Vagina (tissue), 2 donors: ENCODE measurements at regions not wholly inside any gene's neighbourhood (a gene's known extent, or its start where the extent isn't known, plus 50 kb on each side); places are given as distances from the start of the nearest gene placed in this dataset.

ENCODE experiments used
- DNase-seq, 2 donors: peaks; one replicate each; pipeline ENCODE4 v3.0.0-alpha.2; 2017; ENCODE audit errors: extremely low spot score in 2 of 2
- H3K27ac ChIP-seq: fragments of 200-600 bp; sonication (generic); one replicate; pipeline ENCODE4 v1.5.1; 2019
- H3K27me3 ChIP-seq: fragments of 200-600 bp; sonication (generic); one replicate; pipeline ENCODE4 v1.5.1; 2019
- H3K36me3 ChIP-seq, 2 donors: fragments of 200-600 bp; sonication (generic); one replicate each; pipeline ENCODE4 v1.5.1; 2017 to 2019
- H3K4me1 ChIP-seq: fragments of 200-600 bp; sonication (generic); one replicate; pipeline ENCODE4 v1.5.1; 2019
- H3K4me3 ChIP-seq, 2 donors: fragments of 200-600 bp; sonication (generic); 1 replicate in 1 of 2; 2 replicates in 1 of 2; pipeline ENCODE4 v1.5.1; 2016 to 2019
- H3K9me3 ChIP-seq: fragments of 200-600 bp; sonication (generic); one replicate; pipeline ENCODE4 v1.5.1; 2019
- CTCF ChIP-seq, 3 experiments: fragments of 450-650 bp in 2 of 3; fragments of 200-600 bp in 1 of 3; sonication (generic) in 1 of 3; IDR thresholded peaks; one replicate each; pipeline ENCODE4 v1.5.1; 2017 to 2019; ENCODE audit warnings: antibody characterized with exemption in 3 of 3, mild to moderate bottlenecking in 2 of 3, moderate library complexity in 2 of 3
- POLR2A ChIP-seq, 2 donors: fragments of 450-650 bp; IDR thresholded peaks; one replicate each; pipeline ENCODE4 v1.6.1; 2017; ENCODE audit warnings: antibody characterized with exemption in 2 of 2, mild to moderate bottlenecking in 2 of 2, moderate library complexity in 2 of 2
- POLR2AphosphoS5 ChIP-seq, 2 donors: sonication (generic); formaldehyde crosslinking; IDR thresholded peaks; one replicate each; pipeline ENCODE4 v1.9.0; 2017; ENCODE audit warnings: antibody characterized with exemption in 2 of 2, mild to moderate bottlenecking in 2 of 2, low read depth in 1 of 2; ENCODE audit not compliant: insufficient read depth in 1 of 2
- intact Hi-C: fragments of 100-400 bp; cut with DNase I; formaldehyde crosslinking; loops from one replicate; pipeline ENCODE4 v1.15.1; 2023

- Histone ChIP-seq H3K4me3 (no peak overlapping the region), H3K4me1 (peaks cover 19% of the 10 kb centered on the region), H3K9me3 (no peaks in the 10 kb centered on the region), H3K27ac (no peak overlapping the region), H3K27me3 (no peaks in the 10 kb centered on the region), H3K36me3 (no peaks in the 10 kb centered on the region)
- no peak for TF ChIP-seq POLR2A (IDR thresholded peaks at IDR 0.05)
- TF ChIP-seq CTCF (IDR thresholded peaks at IDR 0.05), result no peak
- TF ChIP-seq POLR2AphosphoS5 (IDR thresholded peaks at IDR 0.05; ENCODE audit: insufficient read depth in 1 of 2, low read depth in 1 of 2), result no peak
- DNase-seq, result no peak
- intact Hi-C loops, result no loop called here
Measured at GRCh38 chr12:89230376-89231315, 121.7 kb downstream of the DUSP6 start.

- Histone ChIP-seq H3K27me3 (no peaks in the 10 kb centered on the region), H3K4me1 (peaks cover 21% of the 10 kb centered on the region), H3K36me3 (no peaks in the 10 kb centered on the region), H3K9me3 (no peaks in the 10 kb centered on the region), H3K27ac (no peak overlapping the region), H3K4me3 (no peak overlapping the region)
- intact Hi-C loops, result no loop called here
- DNase-seq, result no peak
- TF ChIP-seq POLR2AphosphoS5 (IDR thresholded peaks at IDR 0.05; ENCODE audit: insufficient read depth in 1 of 2, low read depth in 1 of 2) (no peak), POLR2A (IDR thresholded peaks at IDR 0.05) (no peak), CTCF (IDR thresholded peaks at IDR 0.05) (no peak)
Measured at GRCh38 chr12:89228491-89228890, 123.8 kb downstream of the DUSP6 start.

- DNase-seq, result no peak
- H3K4me1 ChIP-seq, result peaks cover 21% of the 10 kb centered on the region
- H3K27me3 ChIP-seq, result no peaks in the 10 kb centered on the region
- no peak overlapping the region for H3K27ac ChIP-seq
- H3K4me3 ChIP-seq, result no peak overlapping the region
- H3K36me3 ChIP-seq, result no peaks in the 10 kb centered on the region
- H3K9me3 ChIP-seq, result no peaks in the 10 kb centered on the region
- TF ChIP-seq POLR2A (IDR thresholded peaks at IDR 0.05) (no peak), CTCF (IDR thresholded peaks at IDR 0.05) (no peak), POLR2AphosphoS5 (IDR thresholded peaks at IDR 0.05; ENCODE audit: insufficient read depth in 1 of 2, low read depth in 1 of 2) (no peak)
- intact Hi-C loops, result no loop called here
Measured at GRCh38 chr12:89227774-89228173, 124.5 kb downstream of the DUSP6 start.

GRCh38 chr12:89225808-89226411 lies 126.4 kb downstream of the DUSP6 start:
- DNase-seq, result no peak
- peaks cover 21% of the 10 kb centered on the region for H3K4me1 ChIP-seq
- intact Hi-C loops, result no loop called here

More at GRCh38 chr12:89225808-89226411, 126.4 kb downstream of the DUSP6 start:
- Histone ChIP-seq H3K4me3 (no peak overlapping the region), H3K9me3 (no peaks in the 10 kb centered on the region), H3K27ac (no peak overlapping the region), H3K36me3 (no peaks in the 10 kb centered on the region), H3K27me3 (no peaks in the 10 kb centered on the region)
- TF ChIP-seq CTCF (IDR thresholded peaks at IDR 0.05), result no peak
- no peak for TF ChIP-seq POLR2A (IDR thresholded peaks at IDR 0.05)
- peak in 1 of 2 donors; percentile 84 for TF ChIP-seq POLR2AphosphoS5 (IDR thresholded peaks at IDR 0.05; ENCODE audit: insufficient read depth in 1 of 2, low read depth in 1 of 2)
